ENCODE measurements at regions not wholly inside any gene's neighbourhood (a gene's known extent, or its start where the extent isn't known, plus 50 kb on each side); places are given as distances from the start of the nearest gene placed in this dataset.

- TF ChIP-seq CTCF (IDR thresholded peaks at IDR 0.05; ENCODE audit: low read depth, low read length) (no peak), MAX (IDR thresholded peaks at IDR 0.05; ENCODE audit: low read depth, low read length) (no peak), MYC (IDR thresholded peaks at IDR 0.05; ENCODE audit: low read depth, low read length) (no peak), POLR2A (IDR thresholded peaks at IDR 0.05; ENCODE audit: extremely low read depth, insufficient read length) (no peak)
Measured at GRCh38 chr3:178146406-178146831, 389.8 kb upstream of the KCNMB2 start.
